ENCODE measurements at regions not wholly inside any gene's neighbourhood (a gene's known extent, or its start where the extent isn't known, plus 50 kb on each side); places are given as distances from the start of the nearest gene placed in this dataset.

DNA sequence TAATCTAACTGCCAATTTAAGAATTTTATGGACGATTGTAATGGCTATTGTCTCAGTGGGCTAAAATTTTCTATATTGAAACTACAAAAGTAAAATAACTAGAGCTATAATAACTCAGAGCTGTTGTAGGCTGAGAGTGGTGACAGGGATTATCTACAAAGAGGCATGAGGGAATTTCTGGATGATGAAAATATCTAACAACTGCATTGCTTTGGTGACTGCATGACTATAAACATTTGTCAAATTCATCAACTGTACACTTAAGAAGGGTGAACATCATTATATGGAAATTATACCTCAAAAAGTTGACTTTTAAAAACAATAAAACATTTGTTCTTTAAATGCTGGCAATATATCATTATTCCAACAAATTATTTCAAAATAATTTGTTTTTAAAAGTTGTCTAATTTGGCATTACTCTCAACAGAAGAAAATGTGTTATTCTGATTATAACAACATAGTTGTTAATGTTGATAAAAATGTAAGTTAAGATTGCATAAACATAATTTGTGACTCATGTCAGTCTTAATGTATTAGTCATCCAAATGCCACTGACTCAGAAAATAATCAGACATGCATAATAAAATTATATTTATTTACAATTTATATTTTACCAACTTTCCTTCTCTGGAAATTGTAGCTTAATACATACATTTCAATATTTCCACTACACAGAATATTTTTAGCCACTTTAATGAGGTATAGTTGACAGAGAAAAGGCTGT lies 865.1 kb upstream of the VRK2 start:
- Histone ChIP-seq H3F3A (ENCODE audit: low read depth) (no peaks in the 10 kb centered on the region), H3K36me3 (no peaks in the 10 kb centered on the region), H3K9me3 (ENCODE audit: low read depth) (no peaks in the 10 kb centered on the region), H3K4me3 (no peak overlapping the region), H3K4me1 (no peaks in the 10 kb centered on the region), H2AFZ (replicated peaks) (no peak overlapping the region), H3K27me3 (no peaks in the 10 kb centered on the region), H3K27ac (no peak overlapping the region), H3K4me2 (no peak overlapping the region), H3K79me2 (ENCODE audit: low read depth) (no peaks in the 10 kb centered on the region), H3K9ac (no peak overlapping the region), H4K20me1 (ENCODE audit: low read depth) (no peaks in the 10 kb centered on the region)
- Mint-ChIP-seq H3K27ac (no peak overlapping the region), H3K9me3 (no peaks in the 10 kb centered on the region), H3K4me3 (no peak overlapping the region), H3K4me1 (no peaks in the 10 kb centered on the region), H3K36me3 (no peaks in the 10 kb centered on the region), H3K27me3 (ENCODE audit: insufficient read depth, low read depth) (peaks cover 2% of the 10 kb centered on the region)
- DNase-seq (ENCODE audit: low spot score) = no peak
- no peak for TF ChIP-seq EZH2phosphoT487 (IDR thresholded peaks at IDR 0.05)
- no peak for TF ChIP-seq CTCF (IDR thresholded peaks at IDR 0.05)
- no peak for TF ChIP-seq EZH2 (IDR thresholded peaks at IDR 0.05)

DNA sequence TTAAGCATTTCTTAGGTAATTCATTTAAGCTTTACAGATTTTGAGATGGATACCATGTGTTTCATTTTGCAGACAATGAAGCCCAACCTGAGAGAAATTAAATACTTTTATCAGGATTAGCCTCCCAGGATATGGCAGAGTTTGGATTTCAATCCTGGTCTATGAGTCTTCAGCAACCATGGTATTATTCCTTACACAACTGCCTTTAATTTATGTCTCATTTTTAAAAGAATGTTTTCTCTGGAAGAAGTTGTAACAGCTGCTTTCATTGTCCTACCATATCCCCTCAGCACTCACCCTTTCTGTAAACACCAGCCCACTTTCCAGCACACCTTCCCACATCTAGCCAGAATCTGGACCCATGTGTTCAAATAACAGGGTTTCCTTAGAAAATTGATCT lies 863.7 kb upstream of the VRK2 start:
- H3K27me3 Mint-ChIP-seq (ENCODE audit: insufficient read depth, low read depth) = peaks cover 2% of the 10 kb centered on the region
- H3K36me3 ChIP-seq = no peaks in the 10 kb centered on the region
- H3F3A ChIP-seq (ENCODE audit: low read depth) = no peaks in the 10 kb centered on the region
- no peak overlapping the region for H3K4me3 ChIP-seq
- no peak for DNase-seq (ENCODE audit: low spot score)
- no peaks in the 10 kb centered on the region for H3K4me1 Mint-ChIP-seq
- no peaks in the 10 kb centered on the region for H3K4me1 ChIP-seq
- H3K36me3 Mint-ChIP-seq = no peaks in the 10 kb centered on the region
- no peaks in the 10 kb centered on the region for H4K20me1 ChIP-seq (ENCODE audit: low read depth)
- H3K79me2 ChIP-seq (ENCODE audit: low read depth) = no peaks in the 10 kb centered on the region
- no peaks in the 10 kb centered on the region for H3K9me3 Mint-ChIP-seq
- H3K9ac ChIP-seq = no peak overlapping the region
- H3K27me3 ChIP-seq = no peaks in the 10 kb centered on the region
- H3K27ac Mint-ChIP-seq = no peak overlapping the region
- no peak for TF ChIP-seq EZH2phosphoT487 (IDR thresholded peaks at IDR 0.05)
- TF ChIP-seq CTCF (IDR thresholded peaks at IDR 0.05) = no peak
- TF ChIP-seq EZH2 (IDR thresholded peaks at IDR 0.05) = no peak
- no peaks in the 10 kb centered on the region for H3K9me3 ChIP-seq (ENCODE audit: low read depth)
- no peak overlapping the region for H3K4me3 Mint-ChIP-seq
- no peak overlapping the region for H3K27ac ChIP-seq
- no peak overlapping the region for H2AFZ ChIP-seq (replicated peaks)
- no peak overlapping the region for H3K4me2 ChIP-seq

- Mint-ChIP-seq H3K27me3 (ENCODE audit: insufficient read depth, low read depth) (peaks cover 2% of the 10 kb centered on the region), H3K27ac (no peak overlapping the region), H3K36me3 (no peaks in the 10 kb centered on the region), H3K9me3 (no peaks in the 10 kb centered on the region), H3K4me3 (no peak overlapping the region), H3K4me1 (no peaks in the 10 kb centered on the region)
- Histone ChIP-seq H3K9ac (no peak overlapping the region), H3F3A (ENCODE audit: low read depth) (peaks cover 5% of the 10 kb centered on the region), H2AFZ (replicated peaks) (no peak overlapping the region), H4K20me1 (ENCODE audit: low read depth) (no peaks in the 10 kb centered on the region), H3K27me3 (no peaks in the 10 kb centered on the region), H3K4me2 (no peak overlapping the region), H3K4me1 (no peaks in the 10 kb centered on the region), H3K79me2 (ENCODE audit: low read depth) (no peaks in the 10 kb centered on the region), H3K9me3 (ENCODE audit: low read depth) (no peaks in the 10 kb centered on the region), H3K4me3 (no peak overlapping the region), H3K36me3 (no peaks in the 10 kb centered on the region), H3K27ac (no peak overlapping the region)
- no peak for DNase-seq (ENCODE audit: low spot score)
- TF ChIP-seq EZH2 (IDR thresholded peaks at IDR 0.05) (no peak), EZH2phosphoT487 (IDR thresholded peaks at IDR 0.05) (no peak), CTCF (IDR thresholded peaks at IDR 0.05) (no peak)
These were observed 861.0 kb upstream of the VRK2 start for GRCh38 chr2:57185568-57185967.
